ENCODE measurements at regions not wholly inside any gene's neighbourhood (a gene's known extent, or its start where the extent isn't known, plus 50 kb on each side); places are given as distances from the start of the nearest gene placed in this dataset.
A peak's percentile ranks its signal among the peaks of the same experiment; 100 is the strongest.

DNA sequence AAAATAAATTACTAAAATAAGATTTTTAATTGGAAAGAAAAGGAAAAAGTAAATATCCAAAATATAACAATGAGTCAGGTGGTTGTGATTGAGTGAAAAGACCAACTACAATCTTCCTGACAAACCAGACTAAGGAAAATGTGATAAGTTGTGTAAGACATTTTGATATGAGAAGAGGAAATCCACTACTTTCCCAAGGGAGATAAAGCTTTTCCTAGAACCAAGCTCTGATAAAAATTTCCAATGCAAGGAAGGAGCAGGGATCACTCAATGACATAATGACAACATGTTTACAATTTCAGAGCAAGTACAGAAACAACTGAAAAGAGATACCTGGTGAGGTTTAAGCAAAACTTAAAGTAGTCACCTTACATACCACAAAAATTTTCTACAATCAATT is 305.1 kb upstream of the RASGEF1B start:
- no peak for DNase-seq (ENCODE audit: low spot score)

DNA sequence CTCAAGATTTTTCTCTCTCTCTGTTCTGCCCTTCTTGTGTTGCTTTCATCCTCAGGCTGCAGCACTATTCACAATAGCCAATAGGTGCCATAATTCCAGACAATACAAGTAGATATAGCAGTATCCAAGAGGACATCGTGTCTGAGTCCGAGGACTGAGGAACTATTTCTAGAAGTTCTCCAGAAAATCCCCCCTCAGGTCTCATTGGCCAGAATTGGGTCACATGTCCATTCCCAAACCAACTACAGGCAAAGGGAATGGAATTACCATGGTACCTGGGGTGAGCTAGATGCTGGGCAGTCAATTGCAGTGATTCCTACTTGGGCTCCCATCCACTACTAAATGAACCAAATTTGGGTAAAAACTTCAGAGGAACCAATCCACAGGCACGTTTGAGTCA is 301.9 kb upstream of the RASGEF1B start:
- DNase-seq (ENCODE audit: low spot score), result no peak

DNA sequence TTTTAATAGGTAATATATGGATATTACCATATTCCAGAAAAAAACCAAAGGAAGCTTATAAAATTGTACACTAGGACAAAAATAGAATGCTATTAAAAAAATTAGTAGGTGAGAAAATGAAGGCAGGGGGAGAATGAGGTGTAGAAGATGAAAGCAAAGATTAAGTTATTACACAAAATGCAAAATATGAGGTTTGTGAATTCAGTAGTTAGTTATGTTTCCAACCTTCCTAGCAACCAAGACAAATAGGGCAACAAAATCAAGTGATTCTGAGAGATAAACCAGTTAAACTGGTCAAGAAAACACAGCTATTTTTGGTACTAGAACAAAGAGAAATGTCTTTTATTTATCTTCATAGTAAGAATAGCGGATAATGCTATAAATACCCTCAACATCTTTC is 300.0 kb upstream of the RASGEF1B start:
- no peak for DNase-seq (ENCODE audit: low spot score)

DNA sequence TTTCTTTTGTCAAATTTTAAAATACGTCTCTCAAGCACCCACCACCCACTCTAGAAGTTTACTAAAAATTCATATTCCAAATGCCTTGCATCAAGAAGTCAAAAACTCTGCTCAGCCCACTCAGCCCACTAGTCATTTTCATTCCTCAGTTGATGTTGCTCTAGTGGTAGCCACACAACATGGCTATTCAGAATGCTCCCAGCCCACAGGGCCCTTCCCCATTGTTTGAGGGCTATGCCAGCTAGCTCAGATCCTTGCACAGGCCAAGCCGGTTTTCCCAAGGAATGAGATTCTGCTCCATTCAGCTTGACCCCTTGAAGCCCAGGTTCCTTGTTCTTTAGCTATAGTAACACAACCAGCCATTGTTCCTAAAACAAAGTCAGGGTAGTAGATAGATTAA is 297.5 kb upstream of the RASGEF1B start:
- no peak for DNase-seq (ENCODE audit: low spot score)

DNA sequence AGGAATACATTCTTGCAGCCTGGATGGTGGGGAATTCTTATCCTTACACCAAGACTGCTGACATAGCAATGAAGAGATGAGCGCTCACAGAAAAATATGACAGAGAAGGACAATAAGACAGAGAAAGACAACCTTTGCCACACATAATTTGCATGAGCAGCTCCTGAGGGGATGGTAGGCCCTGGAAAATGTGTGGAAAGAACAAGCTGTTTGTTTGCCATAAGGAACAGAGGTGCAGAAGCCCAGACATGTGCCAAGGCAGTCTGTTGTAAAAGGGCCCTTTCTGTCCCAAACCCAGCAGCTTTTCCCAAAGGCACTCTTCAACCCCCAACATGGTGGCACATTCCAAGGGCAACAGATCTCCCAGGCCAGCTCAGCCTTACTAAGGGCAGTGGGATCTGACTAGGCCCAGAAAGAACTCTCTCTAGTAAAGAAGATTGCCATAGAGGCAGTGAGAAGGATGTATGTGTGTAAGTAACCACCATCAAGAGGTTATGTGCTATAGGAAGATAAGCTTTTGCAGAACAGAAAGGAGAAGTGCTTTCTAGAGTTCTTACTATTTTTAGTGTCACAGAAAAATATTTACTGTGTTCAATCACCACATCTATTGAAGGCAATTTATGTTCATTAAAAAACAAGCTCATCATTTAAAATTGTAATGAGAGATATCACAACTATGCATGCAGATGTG is 287.0 kb upstream of the RASGEF1B start:
- no peak for DNase-seq (ENCODE audit: low spot score)

DNA sequence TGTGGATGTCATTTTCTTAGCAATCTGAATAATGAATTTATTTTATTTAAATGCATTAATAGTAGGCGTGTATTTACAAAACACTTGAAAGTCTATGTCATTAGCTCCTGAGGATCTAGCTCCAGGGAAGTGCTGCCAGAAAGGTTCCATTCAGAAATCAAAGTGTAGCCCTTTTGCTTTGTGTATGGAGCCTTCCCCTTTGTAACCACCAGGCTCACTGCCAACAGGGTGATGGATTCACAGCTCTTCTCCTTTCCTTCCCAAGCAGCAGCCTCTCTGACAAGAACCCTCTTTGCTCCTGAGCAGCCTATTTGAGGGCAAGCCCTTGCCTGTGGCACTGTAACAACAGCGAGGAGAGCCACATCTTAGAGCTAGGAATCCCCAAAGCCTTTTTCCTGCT is 286.0 kb upstream of the RASGEF1B start:
- DNase-seq (ENCODE audit: low spot score), result peak; percentile 77

- no peak for DNase-seq (ENCODE audit: low spot score)
These were observed 285.3 kb upstream of the RASGEF1B start for GRCh38 chr4:81756973-81757372.

- DNase-seq (ENCODE audit: low spot score), result no peak
These were observed 284.3 kb upstream of the RASGEF1B start for GRCh38 chr4:81756042-81756441.

- no peak for DNase-seq (ENCODE audit: low spot score)
These were observed 282.5 kb upstream of the RASGEF1B start for GRCh38 chr4:81754169-81754568.

DNA sequence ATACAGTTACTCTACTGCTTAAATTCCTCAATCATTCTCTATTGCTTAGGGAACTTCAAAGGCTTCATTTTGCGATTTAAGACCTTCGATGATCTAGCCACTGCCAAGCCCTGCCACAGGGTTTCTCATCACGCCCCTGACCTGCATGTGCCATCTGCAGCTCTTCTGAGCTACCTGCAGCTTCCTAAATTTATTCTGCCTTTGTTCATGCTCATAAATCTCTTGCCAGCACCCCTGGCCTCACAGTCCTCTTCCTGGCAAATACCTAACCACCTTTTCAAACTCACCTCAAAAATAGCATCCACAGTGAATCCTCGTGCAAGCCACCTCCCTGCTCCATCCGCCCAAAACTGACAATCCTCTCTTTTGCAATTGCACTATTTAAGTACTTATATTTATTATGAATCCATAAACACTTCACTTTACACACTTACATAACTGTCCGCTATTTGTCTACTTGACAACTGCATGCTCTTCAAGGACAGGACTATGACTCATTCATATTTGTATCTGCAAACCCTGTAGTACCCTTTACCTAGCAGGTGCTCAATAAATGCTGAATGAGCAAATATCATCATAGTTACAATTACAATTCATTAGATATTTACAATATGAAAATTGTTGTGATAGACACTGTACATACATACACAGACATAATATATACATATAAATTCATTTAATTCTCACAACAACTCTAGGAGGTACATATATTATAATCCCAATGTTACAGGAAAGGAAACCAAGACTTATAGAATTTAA is 280.0 kb upstream of the RASGEF1B start:
- DNase-seq (ENCODE audit: low spot score), result no peak

DNA sequence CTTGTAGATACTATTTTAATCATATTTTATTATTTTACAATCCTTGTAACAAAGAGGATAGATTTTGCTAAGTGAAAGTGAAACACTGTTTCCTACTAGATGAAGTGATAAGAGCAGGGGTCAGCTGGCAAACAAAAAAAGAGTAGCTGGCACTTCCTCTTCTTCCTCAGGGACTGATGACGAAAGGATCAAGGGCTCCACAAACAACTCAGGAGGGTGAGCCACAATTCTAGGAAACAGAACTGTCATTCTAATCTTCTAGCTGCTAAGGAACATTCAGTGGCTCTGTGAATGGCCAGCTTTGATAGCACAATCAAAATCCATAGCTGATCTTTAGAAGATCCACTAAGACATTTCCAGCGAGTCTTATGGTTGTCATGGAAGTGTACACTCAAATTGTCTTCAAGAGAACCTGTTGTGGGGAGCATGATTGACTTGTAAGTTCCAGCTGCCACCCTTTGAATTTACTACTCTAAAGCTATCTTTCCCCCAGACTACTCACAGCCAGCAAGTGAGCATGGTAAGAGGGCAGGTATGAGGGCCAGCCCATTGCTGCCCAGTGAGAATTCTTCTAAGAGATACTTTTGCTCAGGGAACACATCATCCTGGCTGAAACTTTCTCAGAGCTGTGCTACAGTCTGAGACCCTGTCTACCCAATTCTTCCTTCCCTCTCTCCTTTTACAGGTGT is 275.7 kb upstream of the RASGEF1B start:
- peak; percentile 79 for DNase-seq (ENCODE audit: low spot score)

DNA sequence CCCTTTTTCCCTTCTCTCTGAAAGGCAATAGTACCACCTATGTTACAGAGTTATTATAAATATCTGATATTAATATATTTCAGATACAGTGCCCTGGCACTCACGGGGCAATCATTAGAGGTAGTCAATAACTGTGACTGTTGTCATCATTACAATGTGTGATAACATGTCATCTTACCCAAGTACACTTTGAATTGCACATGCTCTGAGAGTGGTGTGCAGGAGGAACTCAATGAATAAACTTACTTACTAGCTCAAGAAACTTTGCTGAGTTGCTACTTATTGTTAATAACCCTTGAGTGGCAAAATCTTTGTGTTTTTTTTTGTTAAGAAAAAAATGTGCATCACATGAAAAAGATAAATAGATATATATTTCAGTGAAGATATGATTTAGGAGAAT is 275.1 kb upstream of the RASGEF1B start:
- DNase-seq (ENCODE audit: low spot score), result no peak

- DNase-seq (ENCODE audit: low spot score), result no peak
These were observed 274.4 kb upstream of the RASGEF1B start for GRCh38 chr4:81746071-81746470.

DNA sequence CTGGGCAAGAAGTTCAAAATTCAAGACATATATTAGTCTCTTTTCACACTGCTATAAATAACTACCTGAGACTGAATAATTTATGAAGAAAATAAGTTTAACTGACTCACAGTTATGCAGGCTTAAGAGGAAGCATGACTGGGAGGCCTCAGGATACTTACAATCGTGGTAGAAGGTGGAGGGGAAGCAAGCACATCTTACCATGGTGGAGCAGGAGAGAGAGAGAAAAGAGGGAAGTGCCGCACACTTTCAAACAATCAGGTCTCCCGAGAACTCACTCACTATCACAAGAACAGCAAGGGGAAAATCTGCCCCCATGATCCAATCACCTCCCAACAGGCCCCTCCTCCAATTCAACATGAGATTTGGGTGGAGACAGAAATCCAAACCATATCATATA is 273.3 kb upstream of the RASGEF1B start:
- DNase-seq (ENCODE audit: low spot score), result no peak

DNA sequence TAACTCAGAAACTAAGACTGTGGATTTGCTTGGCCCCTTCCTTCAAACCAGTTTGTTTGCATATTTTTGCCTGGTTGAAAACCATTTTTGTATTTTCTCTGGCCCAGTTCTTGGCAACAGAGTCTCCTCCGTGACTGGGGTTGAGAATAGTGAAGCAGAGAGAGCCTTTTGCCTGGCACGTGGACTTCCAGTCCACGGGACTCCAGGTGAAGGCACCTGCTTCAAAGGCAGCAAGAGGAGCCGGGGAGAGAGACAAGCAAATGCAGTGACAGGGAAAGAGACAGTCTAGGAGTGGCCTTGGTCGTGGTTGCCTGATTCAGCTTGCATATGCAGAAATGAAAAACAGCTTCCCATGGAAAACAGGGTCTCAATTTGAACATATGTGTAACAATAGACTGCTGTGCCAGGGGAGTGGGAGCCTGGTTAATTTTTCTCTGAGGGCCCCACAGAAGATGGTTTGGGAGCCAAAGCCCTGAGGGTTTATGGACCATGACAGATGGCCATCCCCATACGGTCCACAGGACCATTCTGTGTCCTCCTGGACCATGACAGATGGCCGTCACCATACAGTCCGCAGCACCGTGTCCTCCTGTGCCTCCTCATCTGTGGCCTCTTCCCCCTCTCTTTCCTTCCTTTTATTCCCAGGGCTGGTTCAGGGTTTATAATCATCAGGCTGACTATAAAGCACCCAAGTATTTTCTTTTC is 272.2 kb upstream of the RASGEF1B start:
- DNase-seq (ENCODE audit: low spot score), result no peak

DNA sequence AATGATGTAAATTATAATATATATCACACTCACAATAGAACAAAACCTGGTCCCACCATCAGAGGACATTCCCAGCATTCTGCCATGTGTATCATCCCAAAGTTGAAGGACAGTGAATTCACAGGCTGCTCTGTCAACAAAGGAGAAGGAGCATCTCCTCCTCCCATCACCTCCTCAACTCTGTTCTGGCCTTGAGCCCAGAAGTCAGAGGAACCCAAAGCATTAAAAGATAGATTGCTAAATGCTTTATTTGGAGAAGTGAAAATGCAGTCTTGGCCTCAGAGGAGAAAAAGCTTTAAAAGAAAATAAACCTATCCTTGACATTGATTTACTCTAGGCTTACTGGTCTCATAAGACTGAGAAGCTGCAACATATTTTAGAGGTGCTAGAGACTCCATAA is 268.8 kb upstream of the RASGEF1B start:
- peak; percentile 79 for DNase-seq (ENCODE audit: low spot score)

- DNase-seq (ENCODE audit: low spot score), result no peak
These were observed 267.2 kb upstream of the RASGEF1B start for GRCh38 chr4:81738891-81739290.

- no peak for DNase-seq (ENCODE audit: low spot score)
These were observed 266.3 kb upstream of the RASGEF1B start for GRCh38 chr4:81737865-81738559.

DNA sequence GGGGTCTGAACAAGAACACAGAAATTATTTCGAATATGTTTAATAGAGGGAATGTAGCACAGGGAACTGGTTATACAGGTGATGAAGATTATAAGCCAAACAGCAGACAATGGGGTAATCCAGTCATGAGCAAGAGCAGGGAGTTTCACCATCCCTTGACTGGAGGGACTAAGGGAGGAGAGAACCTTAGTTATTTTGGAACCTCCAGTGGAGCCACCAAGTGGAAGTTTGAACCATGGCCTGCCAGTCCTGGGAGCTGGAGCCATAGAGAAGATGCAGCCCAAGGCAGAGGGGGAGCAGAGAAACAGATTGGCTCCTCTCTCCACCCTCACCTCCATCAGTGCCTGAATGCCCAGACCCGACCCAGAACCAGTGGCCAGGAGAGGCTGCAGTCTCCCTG is 264.6 kb upstream of the RASGEF1B start:
- DNase-seq (ENCODE audit: low spot score), result no peak

GRCh38 chr4:81732980-81733379 is 261.3 kb upstream of the RASGEF1B start:
- no peak for DNase-seq (ENCODE audit: low spot score)

GRCh38 chr4:81724925-81725329 is 253.2 kb upstream of the RASGEF1B start:
- DNase-seq (ENCODE audit: low spot score), result peak; percentile 79

All from pons (tissue), 1 donor.